GM12878 (cell line): ENCODE measurements at regions not wholly inside any gene's neighbourhood (a gene's known extent, or its start where the extent isn't known, plus 50 kb on each side); places are given as distances from the start of the nearest gene placed in this dataset.

ENCODE experiments used
- BHLHE40 ChIP-seq, 2 experiments: fragments of 450-650 bp in 1 of 2; IDR thresholded peaks; 2 replicates each; pipeline ENCODE4 v1.6.1; 2011 to 2017; ENCODE audit warnings: low read depth in 2 of 2, borderline replicate concordance in 1 of 2, improper control_type of control experiment in 1 of 2, low read length in 1 of 2, mild to moderate bottlenecking in 1 of 2
- BRCA1 ChIP-seq: IDR thresholded peaks from 2 replicates; pipeline ENCODE4 v1.6.1; 2011; ENCODE audit warnings: low read depth, low read length, improper control_type of control experiment
- CTCF ChIP-seq, 3 experiments: IDR thresholded peaks in 2 of 3; conservative IDR thresholded peaks in 1 of 3; 2 replicates each; pipeline ENCODE4 v1.5.1; 2011; ENCODE audit warnings: low read depth in 3 of 3, low read length in 3 of 3, mild to moderate bottlenecking in 3 of 3, control low read depth in 2 of 3, moderate library complexity in 2 of 3, inconsistent platforms in 1 of 3, mixed read lengths in 1 of 3; ENCODE audit not compliant: control insufficient read depth in 2 of 3, insufficient read depth in 1 of 3; ENCODE audit errors: extremely low read depth in 1 of 3
- DPF2 ChIP-seq: fragments of 450-650 bp; IDR thresholded peaks from 2 replicates; pipeline ENCODE4 v1.6.1; 2017; ENCODE audit warnings: mild to moderate bottlenecking
- ESRRA ChIP-seq: IDR thresholded peaks from 2 replicates; pipeline ENCODE4 v1.6.1; 2012; ENCODE audit warnings: mild to moderate bottlenecking, low read length, improper control_type of control experiment
- MXI1 ChIP-seq: fragments of 150-350 bp; IDR thresholded peaks from 2 replicates; pipeline ENCODE4 v1.6.1; 2011; ENCODE audit warnings: low read depth, mild to moderate bottlenecking, inconsistent platforms, low read length, improper control_type of control experiment
- PBX3 ChIP-seq: IDR thresholded peaks from 2 replicates; pipeline ENCODE4 v1.6.1; 2011; ENCODE audit warnings: mild to moderate bottlenecking, low read depth, low read length, moderate library complexity; ENCODE audit not compliant: insufficient replicate concordance
- POLR2A ChIP-seq: IDR thresholded peaks from 2 replicates; pipeline ENCODE4 v1.6.1; 2011; ENCODE audit warnings: low read depth, mild to moderate bottlenecking, low read length
- POLR2AphosphoS5 ChIP-seq: IDR thresholded peaks from 2 replicates; pipeline ENCODE4 v1.6.1; 2011; ENCODE audit warnings: mild to moderate bottlenecking, low read length, inconsistent platforms
- RAD21 ChIP-seq: IDR thresholded peaks from 2 replicates; pipeline ENCODE4 v1.6.1; 2011; ENCODE audit warnings: mild to moderate bottlenecking, low read depth, low read length, moderate library complexity; ENCODE audit not compliant: insufficient read depth
- USF2 ChIP-seq: IDR thresholded peaks from 2 replicates; pipeline ENCODE4 v1.6.1; 2011; ENCODE audit warnings: low read depth, low read length, improper control_type of control experiment, borderline replicate concordance
- YBX1 ChIP-seq: fragments of 450-650 bp; IDR thresholded peaks from 2 replicates; pipeline ENCODE4 v1.6.1; 2016; ENCODE audit warnings: antibody characterized with exemption
- ZBED1 ChIP-seq: IDR thresholded peaks from 2 replicates; pipeline ENCODE4 v1.6.1; 2016; ENCODE audit warnings: borderline replicate concordance

GRCh38 chr22:47681411-47682165 is 919.1 kb downstream of the TBC1D22A start:
- TF ChIP-seq ESRRA (no peak), POLR2A (no peak), BRCA1 (no peak), CTCF (IDR thresholded peaks at IDR 0.05 in 2 of 3, conservative IDR thresholded peaks at IDR 0.05 in 1 of 3; ENCODE audit: control insufficient read depth in 2 of 3, extremely low read depth in 1 of 3, insufficient read depth in 1 of 3, low read depth in 3 of 3, low read length in 3 of 3) (no peak), YBX1 (no peak), RAD21 (no peak), POLR2AphosphoS5 (no peak), BHLHE40 (IDR thresholded peaks at IDR 0.05; ENCODE audit: borderline replicate concordance in 1 of 2, low read depth in 2 of 2, low read length in 1 of 2) (no peak), MXI1 (no peak), USF2 (no peak), ZBED1 (no peak), PBX3 (no peak), DPF2 (no peak)
